ENCODE measurements at regions not wholly inside any gene's neighbourhood (a gene's known extent, or its start where the extent isn't known, plus 50 kb on each side); places are given as distances from the start of the nearest gene placed in this dataset.

GRCh38 chr10:4326647-4327046 lies 499.4 kb upstream of the AKR1E2 start:
- H3K4me1 ChIP-seq, result no peaks in the 10 kb centered on the region
- no peaks in the 10 kb centered on the region for H3K36me3 ChIP-seq (replicated peaks)
- in situ Hi-C loops (cut with MboI; ENCODE audit: low sequenced_read_pairs), result no loop called here
- no peak overlapping the region for H3K4me3 ChIP-seq
- no peaks in the 10 kb centered on the region for H3K9me3 ChIP-seq
- no peak for DNase-seq (ENCODE audit: low spot score in 2 of 2)
- no peaks in the 10 kb centered on the region for H3K27me3 ChIP-seq (ENCODE audit: low read depth)

- Histone ChIP-seq H3K9me3 (no peaks in the 10 kb centered on the region), H3K4me3 (no peak overlapping the region), H3K27me3 (ENCODE audit: low read depth) (no peaks in the 10 kb centered on the region), H3K36me3 (replicated peaks) (no peaks in the 10 kb centered on the region), H3K4me1 (no peaks in the 10 kb centered on the region)
- in situ Hi-C loops (cut with MboI; ENCODE audit: low sequenced_read_pairs), result no loop called here
- no peak for DNase-seq (ENCODE audit: low spot score in 2 of 2)
Measured at GRCh38 chr10:4319870-4320367, 506.1 kb upstream of the AKR1E2 start.

DNA sequence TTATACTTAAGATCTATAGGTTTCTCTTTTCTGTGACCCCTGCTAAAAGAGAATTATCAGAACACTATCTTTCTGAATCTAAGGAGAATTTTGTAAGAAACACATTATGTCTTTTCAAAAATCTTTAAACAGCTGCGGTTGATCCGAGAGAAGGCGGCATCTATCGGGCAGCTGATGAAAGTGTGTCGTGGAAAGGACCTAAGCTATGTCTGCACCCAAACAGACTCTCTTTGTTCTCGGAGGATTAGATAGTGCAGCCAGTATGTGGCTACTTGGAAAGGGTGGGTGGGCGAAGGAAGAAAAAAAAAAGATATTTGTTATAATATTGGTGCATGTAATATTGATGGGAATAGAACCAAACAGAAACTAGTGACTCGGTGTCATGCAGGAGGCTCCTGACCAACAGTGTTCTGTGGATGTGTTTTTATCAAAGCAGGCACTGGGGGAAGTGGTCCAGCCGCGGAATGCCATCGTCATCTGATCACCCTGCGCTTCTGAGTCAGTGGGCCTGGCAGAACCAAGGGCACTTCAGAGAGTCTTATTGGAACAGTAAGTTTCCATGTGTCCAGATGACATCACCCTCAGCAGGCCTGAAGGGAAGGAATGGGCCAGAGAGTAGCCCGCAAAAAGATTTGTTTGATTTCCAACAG lies 509.7 kb upstream of the AKR1E2 start:
- Histone ChIP-seq H3K27me3 (ENCODE audit: low read depth) (no peaks in the 10 kb centered on the region), H3K36me3 (replicated peaks) (no peaks in the 10 kb centered on the region), H3K9me3 (no peaks in the 10 kb centered on the region; the same call in 1 of the 2 replicates), H3K4me3 (no peak overlapping the region), H3K4me1 (no peaks in the 10 kb centered on the region)
- DNase-seq (ENCODE audit: low spot score in 2 of 2), result no peak
- in situ Hi-C loops (cut with MboI; ENCODE audit: low sequenced_read_pairs), result no loop called here

DNA sequence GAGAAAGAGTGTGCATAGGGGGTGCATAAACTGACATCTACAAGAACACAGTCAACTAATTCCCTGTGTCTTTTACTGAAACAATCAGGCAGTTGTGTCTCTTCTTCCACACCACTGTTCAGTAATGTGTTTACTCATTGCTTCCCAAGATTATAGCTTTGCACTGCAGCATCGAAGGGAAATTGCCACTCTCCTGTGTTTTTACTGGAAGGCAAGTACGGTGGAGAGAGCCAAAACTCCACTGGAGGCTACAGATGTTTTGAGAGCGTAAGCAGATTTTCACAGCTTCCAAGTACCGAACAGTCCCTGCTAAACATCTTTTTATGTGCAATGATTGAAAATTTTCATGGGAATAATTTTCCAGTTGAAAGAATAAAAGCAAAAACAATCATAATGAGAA lies 510.5 kb upstream of the AKR1E2 start:
- no peak overlapping the region for H3K4me3 ChIP-seq
- no peaks in the 10 kb centered on the region for H3K4me1 ChIP-seq
- no peak for DNase-seq (ENCODE audit: low spot score in 2 of 2)
- no peaks in the 10 kb centered on the region for H3K36me3 ChIP-seq (replicated peaks)
- in situ Hi-C loops (cut with MboI; ENCODE audit: low sequenced_read_pairs), result no loop called here
- H3K9me3 ChIP-seq, result no peaks in the 10 kb centered on the region; the same call in 1 of the 2 replicates
- no peaks in the 10 kb centered on the region for H3K27me3 ChIP-seq (ENCODE audit: low read depth)

- no peak for DNase-seq (ENCODE audit: low spot score in 2 of 2)
- Histone ChIP-seq H3K36me3 (replicated peaks) (no peaks in the 10 kb centered on the region), H3K4me3 (no peak overlapping the region), H3K4me1 (no peaks in the 10 kb centered on the region), H3K27me3 (ENCODE audit: low read depth) (no peaks in the 10 kb centered on the region), H3K9me3 (no peaks in the 10 kb centered on the region; the same call in 1 of the 2 replicates)
- in situ Hi-C loops (cut with MboI; ENCODE audit: low sequenced_read_pairs), result no loop called here
Measured at GRCh38 chr10:4313051-4313450, 513.0 kb upstream of the AKR1E2 start.

DNA sequence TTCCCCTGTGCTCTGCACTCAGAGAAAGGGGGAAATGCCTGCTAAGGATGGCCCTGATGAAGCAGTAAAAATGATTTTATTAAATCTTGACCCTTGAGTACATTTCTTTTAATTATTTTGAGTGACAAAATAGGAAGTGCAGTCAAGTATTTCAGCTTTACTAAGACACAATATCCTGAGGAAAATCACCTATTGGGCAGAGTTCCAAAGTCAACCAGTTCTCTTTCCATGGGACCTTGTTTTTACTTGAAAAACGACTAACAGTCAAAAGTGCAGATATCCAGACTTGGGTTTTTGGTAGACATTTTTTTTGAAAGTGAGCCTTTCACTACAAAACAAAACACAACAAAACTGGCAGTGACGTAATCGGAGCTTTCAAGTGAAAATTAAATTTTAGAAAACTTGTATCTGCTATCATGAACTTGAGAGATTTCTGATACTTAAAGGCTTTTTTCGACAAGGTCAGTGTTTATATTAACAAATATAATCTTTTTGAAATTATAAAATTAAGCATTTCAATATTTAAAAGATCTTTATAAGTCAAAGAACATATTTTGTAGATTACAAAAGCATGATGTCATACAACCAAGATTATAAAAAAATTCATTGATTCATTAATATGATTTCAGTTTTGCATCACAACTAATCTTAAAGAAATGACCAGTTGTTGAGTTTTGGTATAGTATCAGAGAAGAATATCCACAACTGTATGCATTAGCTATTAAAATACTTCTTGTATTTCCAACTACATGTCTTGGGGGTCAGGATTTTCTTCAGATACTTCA lies 513.8 kb upstream of the AKR1E2 start:
- in situ Hi-C loops (cut with MboI; ENCODE audit: low sequenced_read_pairs), result no loop called here

GRCh38 chr10:4310172-4310571 lies 515.8 kb upstream of the AKR1E2 start:
- H3K4me1 ChIP-seq, result no peaks in the 10 kb centered on the region
- H3K9me3 ChIP-seq, result no peaks in the 10 kb centered on the region; the same call in 1 of the 2 replicates
- in situ Hi-C loops (cut with MboI; ENCODE audit: low sequenced_read_pairs), result no loop called here
- no peak for DNase-seq (ENCODE audit: low spot score in 2 of 2)
- no peak overlapping the region for H3K4me3 ChIP-seq
- H3K36me3 ChIP-seq (replicated peaks), result no peaks in the 10 kb centered on the region
- no peaks in the 10 kb centered on the region for H3K27me3 ChIP-seq (ENCODE audit: low read depth)

More for the DNA sequence above, 513.8 kb upstream of the AKR1E2 start:
- no peaks in the 10 kb centered on the region for H3K4me1 ChIP-seq
- no peak for DNase-seq (ENCODE audit: low spot score in 2 of 2)
- H3K27me3 ChIP-seq (ENCODE audit: low read depth), result no peaks in the 10 kb centered on the region
- H3K9me3 ChIP-seq, result no peaks in the 10 kb centered on the region; the same call in 1 of the 2 replicates
- H3K4me3 ChIP-seq, result no peak overlapping the region
- H3K36me3 ChIP-seq (replicated peaks), result no peaks in the 10 kb centered on the region

DNA sequence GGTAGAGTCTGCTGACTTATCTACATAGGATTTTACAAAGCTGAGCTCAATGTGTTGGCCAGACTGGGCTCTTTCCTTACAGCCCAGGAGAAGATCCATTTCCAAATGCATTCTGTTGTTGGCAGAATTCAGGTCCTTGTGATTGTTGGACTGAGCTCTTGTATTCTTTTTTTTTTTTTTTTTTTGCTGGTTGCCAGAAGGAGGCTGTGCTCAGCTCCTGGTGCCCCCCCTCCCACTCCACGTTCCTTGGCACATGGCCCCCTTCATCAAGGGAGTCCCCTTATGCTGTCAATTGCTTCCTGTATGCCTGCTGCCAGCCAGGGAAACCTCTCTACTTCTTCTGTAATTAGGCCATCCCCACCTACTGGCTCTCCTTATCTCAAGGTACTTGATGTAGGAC lies 518.1 kb upstream of the AKR1E2 start:
- no peak overlapping the region for H3K4me3 ChIP-seq
- H3K4me1 ChIP-seq, result no peaks in the 10 kb centered on the region
- H3K9me3 ChIP-seq, result no peaks in the 10 kb centered on the region; the same call in none of the 2 replicates
- no peaks in the 10 kb centered on the region for H3K36me3 ChIP-seq (replicated peaks)
- no peaks in the 10 kb centered on the region for H3K27me3 ChIP-seq (ENCODE audit: low read depth)
- no peak for DNase-seq (ENCODE audit: low spot score in 2 of 2)
- in situ Hi-C loops (cut with MboI; ENCODE audit: low sequenced_read_pairs), result no loop called here

- in situ Hi-C loops (cut with MboI; ENCODE audit: low sequenced_read_pairs), result no loop called here
- Histone ChIP-seq H3K4me1 (no peaks in the 10 kb centered on the region), H3K27me3 (ENCODE audit: low read depth) (no peaks in the 10 kb centered on the region), H3K36me3 (replicated peaks) (no peaks in the 10 kb centered on the region), H3K9me3 (no peaks in the 10 kb centered on the region; the same call in none of the 2 replicates), H3K4me3 (no peak overlapping the region)
- DNase-seq (ENCODE audit: low spot score in 2 of 2), result no peak
Measured at GRCh38 chr10:4306871-4307270, 519.1 kb upstream of the AKR1E2 start.

DNA sequence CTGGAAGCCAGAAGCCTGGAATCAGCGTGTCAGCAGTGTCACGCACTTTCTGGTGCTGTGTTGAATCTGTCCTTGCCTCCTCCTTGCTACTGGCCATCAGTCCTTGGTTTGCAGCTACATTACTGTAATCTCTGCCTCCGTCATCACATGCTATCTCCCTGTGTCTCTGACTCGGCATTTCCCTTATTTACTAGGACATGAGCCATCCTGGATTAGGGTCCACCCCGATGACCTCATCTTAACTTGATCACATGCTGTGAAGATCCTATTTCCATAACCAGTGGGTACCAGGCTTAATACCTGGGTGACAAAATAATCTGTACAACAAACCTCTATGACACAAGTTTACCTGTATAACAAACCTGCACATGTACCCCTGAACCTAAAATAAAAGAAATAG lies 518.0 kb upstream of the KLF6 start:
- Histone ChIP-seq H3K9me3 (no peaks in the 10 kb centered on the region; the same call in 1 of the 2 replicates), H3K36me3 (replicated peaks) (no peaks in the 10 kb centered on the region), H3K27me3 (ENCODE audit: low read depth) (no peaks in the 10 kb centered on the region), H3K4me3 (no peak overlapping the region), H3K4me1 (no peaks in the 10 kb centered on the region)
- in situ Hi-C loops (cut with MboI; ENCODE audit: low sequenced_read_pairs), result no loop called here
- DNase-seq (ENCODE audit: low spot score in 2 of 2), result no peak

GRCh38 chr10:4301291-4302045 lies 516.5 kb upstream of the KLF6 start:
- Histone ChIP-seq H3K27me3 (ENCODE audit: low read depth) (no peaks in the 10 kb centered on the region), H3K4me1 (no peaks in the 10 kb centered on the region), H3K4me3 (no peak overlapping the region), H3K36me3 (replicated peaks) (no peaks in the 10 kb centered on the region), H3K9me3 (no peaks in the 10 kb centered on the region; the same call in 1 of the 2 replicates)
- no peak for DNase-seq (ENCODE audit: low spot score in 2 of 2)
- in situ Hi-C loops (cut with MboI; ENCODE audit: low sequenced_read_pairs), result no loop called here

GRCh38 chr10:4296161-4296560 lies 511.2 kb upstream of the KLF6 start:
- Histone ChIP-seq H3K4me1 (no peaks in the 10 kb centered on the region), H3K9me3 (no peaks in the 10 kb centered on the region), H3K27me3 (ENCODE audit: low read depth) (no peaks in the 10 kb centered on the region), H3K4me3 (no peak overlapping the region), H3K36me3 (replicated peaks) (no peaks in the 10 kb centered on the region)
- no peak for DNase-seq (ENCODE audit: low spot score in 2 of 2)
- in situ Hi-C loops (cut with MboI; ENCODE audit: low sequenced_read_pairs), result no loop called here

DNA sequence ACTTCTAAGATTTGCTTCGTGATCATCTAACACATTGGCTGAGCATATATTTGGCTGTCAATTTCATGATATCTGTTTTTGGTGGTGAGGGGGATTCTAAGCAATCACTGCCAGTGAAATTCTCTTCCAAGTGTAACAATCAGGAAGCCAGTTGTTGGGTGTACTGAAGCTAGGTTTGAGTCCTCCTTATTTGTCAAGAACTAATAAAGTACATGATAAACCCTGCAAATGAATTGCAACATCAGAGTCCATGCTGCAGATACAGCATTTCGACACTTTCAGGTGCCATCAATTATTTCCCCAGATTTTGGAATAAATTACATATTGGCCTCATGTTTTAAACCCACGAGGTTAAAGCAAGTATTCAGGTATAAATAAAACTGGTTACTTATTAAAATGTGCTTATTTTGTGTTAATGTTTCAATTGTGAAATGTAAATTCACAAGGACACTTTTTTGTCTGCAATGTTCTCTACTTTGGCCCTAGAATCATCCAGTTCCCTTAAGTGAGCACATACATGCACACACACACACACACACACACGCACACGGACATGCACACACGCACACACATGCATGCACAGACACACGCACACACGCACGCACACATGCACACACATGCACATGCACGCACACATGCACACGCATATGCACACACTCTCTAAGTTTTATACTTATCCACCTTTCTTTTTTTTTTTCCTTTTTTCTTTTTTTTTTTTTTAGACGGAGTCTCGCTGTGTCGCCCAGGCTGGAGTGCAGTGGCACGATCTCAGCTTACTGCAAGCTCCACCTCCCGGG lies 510.2 kb upstream of the KLF6 start:
- no peaks in the 10 kb centered on the region for H3K27me3 ChIP-seq (ENCODE audit: low read depth)
- DNase-seq (ENCODE audit: low spot score in 2 of 2), result no peak
- H3K9me3 ChIP-seq, result no peaks in the 10 kb centered on the region
- H3K4me3 ChIP-seq, result no peak overlapping the region
- H3K4me1 ChIP-seq, result no peaks in the 10 kb centered on the region
- H3K36me3 ChIP-seq (replicated peaks), result no peaks in the 10 kb centered on the region
- in situ Hi-C loops (cut with MboI; ENCODE audit: low sequenced_read_pairs), result no loop called here

All from HAP-1 (cell line).